Activated CD8-positive, alpha-beta T cell treated with anti-CD3 and anti-CD28 coated beads for 36 hours (primary cell): ENCODE measurements at regions not wholly inside any gene's neighbourhood (a gene's known extent, or its start where the extent isn't known, plus 50 kb on each side); places are given as distances from the start of the nearest gene placed in this dataset.

Experiments
- ATAC-seq: fragments of 200-7000 bp; cut with Tn5 transposase; one replicate; pipeline ENCODE4 v1.10.0; 2021; ENCODE audit warnings: mild to moderate bottlenecking, moderate library complexity
- CTCF ChIA-PET: fragments of 350-600 bp; sonication (Branson Sonifier 250); formaldehyde crosslinking; loops from one replicate; lab custom pipeline; 2021; ENCODE audit warnings: antibody characterized with exemption; lab: Charles Lee
- POLR2A ChIA-PET: fragments of 350-600 bp; sonication (Branson Sonifier 250); formaldehyde crosslinking; loops from one replicate; lab custom pipeline; 2021; ENCODE audit warnings: antibody characterized with exemption; lab: Charles Lee
- DNase-seq: peaks from one replicate; pipeline ENCODE4 v3.0.0-alpha.2; 2020
- H3K27ac Mint-ChIP-seq: one replicate; pipeline ENCODE4 v1.8.0; 2021; ENCODE audit warnings: mild to moderate bottlenecking, mixed read lengths
- H3K27me3 Mint-ChIP-seq: one replicate; pipeline ENCODE4 v1.8.0; 2021; ENCODE audit warnings: mixed read lengths
- H3K36me3 Mint-ChIP-seq: one replicate; pipeline ENCODE4 v1.8.0; 2021; ENCODE audit warnings: low read depth, mixed read lengths
- H3K4me1 Mint-ChIP-seq: one replicate; pipeline ENCODE4 v1.8.0; 2021; ENCODE audit warnings: low read depth, mixed read lengths
- H3K4me3 Mint-ChIP-seq: one replicate; pipeline ENCODE4 v1.8.0; 2021; ENCODE audit warnings: mild to moderate bottlenecking, moderate library complexity, mixed read lengths
- H3K9me3 Mint-ChIP-seq: one replicate; pipeline ENCODE4 v1.8.0; 2021; ENCODE audit warnings: mixed read lengths
- intact Hi-C: fragments of 100-400 bp; cut with micrococcal nuclease; formaldehyde crosslinking; loops from one replicate; pipeline ENCODE4 v1.10.0; 2022
- TF ChIP-seq, protein P1 (sequence below): fragments of 200-600 bp; IDR thresholded peaks from one replicate; pipeline ENCODE4 v1.8.0; 2022; ENCODE audit warnings: antibody characterized with exemption, mild to moderate bottlenecking

GRCh38 chr1:115476616-115477015, 138.6 kb upstream of the NGF start:
- Mint-ChIP-seq H3K4me3 (no peak overlapping the region), H3K27me3 (peaks cover 7% of the 10 kb centered on the region), H3K4me1 (no peaks in the 10 kb centered on the region), H3K9me3 (no peaks in the 10 kb centered on the region), H3K36me3 (no peaks in the 10 kb centered on the region), H3K27ac (no peak overlapping the region)
- POLR2A ChIA-PET = no interaction called here
- CTCF ChIA-PET = interaction anchor here (0.8 kb wide), 1 partner anchor 337 kb away, joined by 3 read pairs; no protein-coding TSS in a partner anchor
- ATAC-seq (no peak), DNase-seq (no peak)
- intact Hi-C loops = loop anchor here (10.0 kb wide), 1 partner anchor 118 kb away; no protein-coding TSS in a partner anchor
- TF ChIP-seq, protein P1, sequence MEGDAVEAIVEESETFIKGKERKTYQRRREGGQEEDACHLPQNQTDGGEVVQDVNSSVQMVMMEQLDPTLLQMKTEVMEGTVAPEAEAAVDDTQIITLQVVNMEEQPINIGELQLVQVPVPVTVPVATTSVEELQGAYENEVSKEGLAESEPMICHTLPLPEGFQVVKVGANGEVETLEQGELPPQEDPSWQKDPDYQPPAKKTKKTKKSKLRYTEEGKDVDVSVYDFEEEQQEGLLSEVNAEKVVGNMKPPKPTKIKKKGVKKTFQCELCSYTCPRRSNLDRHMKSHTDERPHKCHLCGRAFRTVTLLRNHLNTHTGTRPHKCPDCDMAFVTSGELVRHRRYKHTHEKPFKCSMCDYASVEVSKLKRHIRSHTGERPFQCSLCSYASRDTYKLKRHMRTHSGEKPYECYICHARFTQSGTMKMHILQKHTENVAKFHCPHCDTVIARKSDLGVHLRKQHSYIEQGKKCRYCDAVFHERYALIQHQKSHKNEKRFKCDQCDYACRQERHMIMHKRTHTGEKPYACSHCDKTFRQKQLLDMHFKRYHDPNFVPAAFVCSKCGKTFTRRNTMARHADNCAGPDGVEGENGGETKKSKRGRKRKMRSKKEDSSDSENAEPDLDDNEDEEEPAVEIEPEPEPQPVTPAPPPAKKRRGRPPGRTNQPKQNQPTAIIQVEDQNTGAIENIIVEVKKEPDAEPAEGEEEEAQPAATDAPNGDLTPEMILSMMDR = no peak

GRCh38 chr1:115475901-115476300, 137.9 kb upstream of the NGF start:
- Mint-ChIP-seq H3K9me3 (no peaks in the 10 kb centered on the region), H3K27ac (no peak overlapping the region), H3K36me3 (no peaks in the 10 kb centered on the region), H3K4me1 (no peaks in the 10 kb centered on the region), H3K4me3 (no peak overlapping the region), H3K27me3 (peaks cover 7% of the 10 kb centered on the region)
- TF ChIP-seq, protein P1 = no peak
- DNase-seq = no peak
- ChIA-PET CTCF (interaction anchor here (0.8 kb wide), 1 partner anchor 336 kb away, joined by 3 read pairs; no protein-coding TSS in a partner anchor), POLR2A (no interaction called here)
- intact Hi-C loops = loop anchor here (10.0 kb wide), 1 partner anchor 119 kb away; no protein-coding TSS in a partner anchor
- no peak for ATAC-seq

DNA sequence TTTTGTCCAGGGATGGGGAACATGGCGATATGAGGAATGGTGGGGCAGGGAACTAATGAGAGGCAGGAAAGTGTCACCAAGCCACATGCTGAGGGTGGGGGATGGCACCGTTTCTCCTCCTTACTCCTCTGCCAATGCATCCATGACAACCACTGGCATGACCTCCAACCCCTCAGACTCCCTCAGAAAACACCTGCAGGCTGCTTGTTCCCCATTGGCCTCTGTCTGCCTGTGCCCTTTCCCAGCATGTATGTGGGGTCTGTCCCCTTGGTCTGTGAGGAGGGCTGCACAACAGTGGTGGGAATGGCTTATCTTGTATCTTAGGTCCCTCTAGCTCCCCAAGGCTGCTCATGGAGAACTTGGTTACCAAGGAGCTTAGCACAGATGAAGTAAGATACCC, 137.2 kb upstream of the NGF start:
- Mint-ChIP-seq H3K27ac (no peak overlapping the region), H3K4me1 (no peaks in the 10 kb centered on the region), H3K9me3 (no peaks in the 10 kb centered on the region), H3K4me3 (no peak overlapping the region), H3K36me3 (no peaks in the 10 kb centered on the region), H3K27me3 (peaks cover 7% of the 10 kb centered on the region)
- ChIA-PET CTCF (no interaction called here), POLR2A (no interaction called here)
- DNase-seq = no peak
- TF ChIP-seq, protein P1 = no peak
- no peak for ATAC-seq
- intact Hi-C loops = loop anchor here (10.0 kb wide), 1 partner anchor 120 kb away; no protein-coding TSS in a partner anchor

DNA sequence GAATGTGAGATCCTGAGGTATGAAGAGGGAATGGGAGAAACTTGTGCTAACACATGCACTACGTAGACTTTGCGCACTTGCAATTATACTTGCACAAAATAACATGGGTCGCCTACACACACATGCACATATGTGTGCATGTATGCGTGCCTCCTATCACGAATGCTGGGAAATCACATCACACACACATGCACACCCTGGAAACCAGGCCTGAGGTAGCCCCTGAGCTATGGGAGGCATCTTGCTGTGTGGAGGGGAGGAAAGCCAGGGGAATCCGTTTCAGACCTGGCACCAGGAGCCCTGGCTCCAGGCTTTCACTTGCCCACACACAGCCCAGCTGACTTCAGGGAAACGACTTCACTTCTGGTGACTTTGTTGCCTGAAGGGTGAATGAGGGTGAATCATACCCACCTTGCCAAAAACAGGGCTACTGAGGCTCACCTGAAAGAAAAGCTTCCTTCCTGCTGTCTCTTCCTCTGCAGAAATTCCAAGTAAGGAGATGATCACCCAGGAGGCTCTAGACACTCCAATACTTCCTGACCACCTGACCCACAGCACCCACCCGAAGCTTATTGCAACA, 136.0 kb upstream of the NGF start:
- no peak overlapping the region for H3K27ac Mint-ChIP-seq
- H3K36me3 Mint-ChIP-seq = no peaks in the 10 kb centered on the region
- ATAC-seq (no peak), DNase-seq (no peak)
- H3K27me3 Mint-ChIP-seq = peaks cover 3% of the 10 kb centered on the region
- H3K4me3 Mint-ChIP-seq = no peak overlapping the region
- no peaks in the 10 kb centered on the region for H3K4me1 Mint-ChIP-seq
- TF ChIP-seq, protein P1 = no peak
- no peaks in the 10 kb centered on the region for H3K9me3 Mint-ChIP-seq
- CTCF ChIA-PET = no interaction called here
- POLR2A ChIA-PET = no interaction called here
- intact Hi-C loops = loop anchor here (10.0 kb wide), 1 partner anchor 121 kb away; no protein-coding TSS in a partner anchor

GRCh38 chr1:115469703-115470476, 131.8 kb upstream of the NGF start:
- DNase-seq (peak; percentile 33), ATAC-seq (peak; percentile 61)
- ChIA-PET POLR2A (interaction anchor here (1.0 kb wide), 1 partner anchor 64 kb away, joined by 4 read pairs; no protein-coding TSS in a partner anchor), CTCF (interaction anchor here (0.6 to 3.8 kb wide), 7 partner anchors 13 to 336 kb away, joined by 3 to 30 read pairs (median 4); no protein-coding TSS in a partner anchor)
- TF ChIP-seq, protein P1 = peak; percentile 80
- H3K4me3 Mint-ChIP-seq = no peak overlapping the region
- H3K36me3 Mint-ChIP-seq = no peaks in the 10 kb centered on the region
- no peaks in the 10 kb centered on the region for H3K9me3 Mint-ChIP-seq
- H3K4me1 Mint-ChIP-seq = no peaks in the 10 kb centered on the region
- peaks cover 3% of the 10 kb centered on the region for H3K27me3 Mint-ChIP-seq
- intact Hi-C loops = loop anchor here (5.0 to 10.0 kb wide), 2 partner anchors 125 to 333 kb away; no protein-coding TSS in a partner anchor
- no peak overlapping the region for H3K27ac Mint-ChIP-seq
